HCT116 (cell line): ENCODE measurements at regions not wholly inside any gene's neighbourhood (a gene's known extent, or its start where the extent isn't known, plus 50 kb on each side); places are given as distances from the start of the nearest gene placed in this dataset.
"Not testable (repeated sequence)": the region's sequence is repeated elsewhere in the genome, so short reads cannot be mapped to it uniquely, and the experiment has no call there.

Source experiments
- ATAC-seq: fragments of 200-7000 bp; cut with Tn5 transposase; 2 replicates; pipeline ENCODE4 v1.9.1; 2020; ENCODE audit warnings: mild to moderate bottlenecking, moderate library complexity
- BruUV-seq: library from RNA; stranded (reverse); fragments of 400-500 nt; replicated peaks from 2 replicates; lab custom pipeline; 2021; lab: Mats Ljungman, UMichigan
- CTCF ChIA-PET: fragments of 300-600 bp; sonication (Branson Sonifier 250); formaldehyde crosslinking; loops from one replicate; lab custom pipeline; 2021; ENCODE audit warnings: antibody characterized with exemption; lab: Charles Lee
- POLR2A ChIA-PET: fragments of 300-600, 350-600 bp; sonication (Branson Sonifier 250); formaldehyde crosslinking; loops from one replicate; lab custom pipeline; 2021; ENCODE audit warnings: antibody characterized with exemption; lab: Charles Lee
- RAD21 ChIA-PET, 2 experiments: fragments of 300-600 bp; sonication (Branson Sonifier 250); formaldehyde crosslinking; loops; one replicate each; lab custom pipeline; 2023; ENCODE audit warnings: low total read pairs in 2 of 2; ENCODE audit not compliant: uncharacterized antibody in 2 of 2, unreplicated experiment in 2 of 2, low non-redundant PET in 1 of 2; lab: Charles Lee
- DNase-seq: peaks from one replicate; pipeline ENCODE4 v3.0.0-alpha.2; 2010; ENCODE audit warnings: low read depth, low spot score
- H2AFZ ChIP-seq: fragments of 200-600 bp; shearing (Covaris generic), sonication (generic); 2 replicates; pipeline ENCODE4 v1.6.1; 2017; ENCODE audit warnings: low read depth, mixed run types, mixed read lengths, antibody characterized with exemption, low read length; ENCODE audit not compliant: poor library complexity, severe bottlenecking
- H3K27ac ChIP-seq: 2 replicates; pipeline ENCODE4 v1.5.1; 2012; ENCODE audit warnings: low read depth, low read length
- H3K27me3 ChIP-seq: fragments of 200-600 bp; sonication (generic); 2 replicates; pipeline ENCODE4 v1.6.1; 2016; ENCODE audit warnings: mixed run types, low read length, mixed read lengths; ENCODE audit not compliant: insufficient read depth
- H3K36me3 ChIP-seq, 2 experiments: fragments of 200-500 bp in 1 of 2; fragments of 200-600 bp in 1 of 2; sonication (Bioruptor generic) in 1 of 2; sonication (generic) in 1 of 2; 2 replicates each; pipeline versions ENCODE4 v1.5.1 to v1.6.1; 2014 to 2016; ENCODE audit warnings: low read length in 2 of 2, inconsistent platforms in 1 of 2, mixed read lengths in 1 of 2, mixed run types in 1 of 2; ENCODE audit not compliant: insufficient read depth in 2 of 2, control insufficient read depth in 1 of 2
- H3K4me1 ChIP-seq, 2 experiments: fragments of 200-600 bp in 1 of 2; sonication (generic) in 1 of 2; 2 replicates each; pipeline versions ENCODE4 v1.5.1 to v1.6.1; 2012 to 2017; ENCODE audit warnings: low read length in 2 of 2, inconsistent platforms in 1 of 2, mild to moderate bottlenecking in 1 of 2, mixed read lengths in 1 of 2, mixed run types in 1 of 2, moderate library complexity in 1 of 2; ENCODE audit not compliant: insufficient read depth in 2 of 2, control insufficient read depth in 1 of 2
- H3K4me2 ChIP-seq: fragments of 200-600 bp; sonication (generic); 2 replicates; pipeline ENCODE4 v1.6.1; 2017; ENCODE audit warnings: mixed run types, low read length, mixed read lengths
- H3K4me3 ChIP-seq, 2 experiments: fragments of 200-600 bp in 1 of 2; sonication (generic) in 1 of 2; replicated peaks in 1 of 2; 2 replicates each; pipeline ENCODE4 v1.5.1; 2011 to 2016; ENCODE audit warnings: low read length in 2 of 2, control low read depth in 1 of 2, low read depth in 1 of 2, mild to moderate bottlenecking in 1 of 2, mixed read lengths in 1 of 2, mixed run types in 1 of 2
- H3K79me2 ChIP-seq: fragments of 200-600 bp; sonication (generic); 2 replicates; pipeline ENCODE4 v1.6.1; 2017; ENCODE audit warnings: mild to moderate bottlenecking, mixed run types, low read length, moderate library complexity, mixed read lengths; ENCODE audit not compliant: insufficient read depth
- H3K9ac ChIP-seq: fragments of 200-600 bp; sonication (generic); 2 replicates; pipeline ENCODE4 v1.6.1; 2016; ENCODE audit warnings: low read length, mixed read lengths
- H3K9me2 ChIP-seq: fragments of 200-600 bp; sonication (generic), shearing (Covaris generic); 2 replicates; pipeline ENCODE4 v1.6.1; 2017; ENCODE audit warnings: mixed run types, mild to moderate bottlenecking, moderate library complexity; ENCODE audit not compliant: insufficient read depth
- H3K9me3 ChIP-seq, 2 experiments: fragments of 200-500 bp in 1 of 2; fragments of 200-600 bp in 1 of 2; sonication (Bioruptor generic) in 1 of 2; sonication (generic) in 1 of 2; 2 replicates each; pipeline ENCODE4 v1.6.1; 2014 to 2017; ENCODE audit warnings: low read length in 2 of 2, mixed read lengths in 2 of 2, inconsistent platforms in 1 of 2, low read depth in 1 of 2, mild to moderate bottlenecking in 1 of 2, mixed run types in 1 of 2, moderate library complexity in 1 of 2; ENCODE audit not compliant: control insufficient read depth in 1 of 2, insufficient read depth in 1 of 2
- H4K20me1 ChIP-seq: fragments of 200-600 bp; sonication (generic), shearing (Covaris generic); 2 replicates; pipeline ENCODE4 v1.6.1; 2017; ENCODE audit warnings: mixed run types, mild to moderate bottlenecking, moderate library complexity; ENCODE audit not compliant: insufficient read depth
- CEBPB ChIP-seq: IDR thresholded peaks from 2 replicates; pipeline ENCODE4 v1.6.1; 2012; ENCODE audit warnings: low read depth
- EGR1 ChIP-seq: IDR thresholded peaks from 2 replicates; pipeline ENCODE4 v1.6.1; 2012; ENCODE audit warnings: low read depth
- ELF1 ChIP-seq: IDR thresholded peaks from 2 replicates; pipeline ENCODE4 v1.6.1; 2012; ENCODE audit warnings: low read depth, borderline replicate concordance
- JUND ChIP-seq: IDR thresholded peaks from 2 replicates; pipeline ENCODE4 v1.6.1; 2012
- POLR2A ChIP-seq: IDR thresholded peaks from 2 replicates; pipeline ENCODE4 v1.7.0; 2011; ENCODE audit warnings: borderline replicate concordance; ENCODE audit not compliant: insufficient read depth, insufficient read length; ENCODE audit errors: extremely low read depth
- YY1 ChIP-seq: IDR thresholded peaks from 2 replicates; pipeline ENCODE4 v1.6.1; 2011; ENCODE audit warnings: low read length, low read depth, moderate library complexity, mild to moderate bottlenecking; ENCODE audit not compliant: insufficient replicate concordance; ENCODE audit errors: extremely low read depth
- ZBTB33 ChIP-seq: IDR thresholded peaks from 2 replicates; pipeline ENCODE4 v1.6.1; 2011; ENCODE audit warnings: mild to moderate bottlenecking, low read length, moderate library complexity; ENCODE audit not compliant: insufficient replicate concordance; ENCODE audit errors: extremely low read depth
- intact Hi-C: fragments of 100-400 bp; cut with micrococcal nuclease; formaldehyde crosslinking; loops from 2 replicates; pipeline ENCODE4 v1.10.0; 2022

GRCh38 chr20:12093057-12093796 is 175.5 kb downstream of the BTBD3 start:
- RAD21 ChIA-PET, result no interaction called here

GRCh38 chr20:12093797-12094190 is 176.1 kb downstream of the BTBD3 start:
- H3K9ac ChIP-seq, BruUV-seq, RAD21 ChIA-PET, DNase-seq, H3K4me1 ChIP-seq, ATAC-seq, H3K4me3 ChIP-seq, CTCF ChIA-PET, intact Hi-C loops, H3K27ac ChIP-seq, H3K27me3 ChIP-seq, H3K36me3 ChIP-seq, POLR2A ChIA-PET, H3K9me2 ChIP-seq, H2AFZ ChIP-seq, H3K4me2 ChIP-seq, H4K20me1 ChIP-seq, H3K79me2 ChIP-seq: not testable (repeated sequence)
- H3K9me3 ChIP-seq, result peaks cover 0 to 23% of the 10 kb centered on the region in 2 experiments; a peak in 2 of 4 replicates

More at GRCh38 chr20:12093057-12093796, 175.5 kb downstream of the BTBD3 start:
- Histone ChIP-seq H3K9ac (no peak overlapping the region), H3K4me1 (no peaks in the 10 kb centered on the region), H3K36me3 (no peaks in the 10 kb centered on the region), H3K27me3 (no peaks in the 10 kb centered on the region), H3K4me2 (no peak overlapping the region), H2AFZ (no peak overlapping the region), H3K9me3 (peaks cover 0 to 18% of the 10 kb centered on the region in 2 experiments; a peak in 2 of 4 replicates), H4K20me1 (no peaks in the 10 kb centered on the region), H3K9me2 (no peaks in the 10 kb centered on the region), H3K79me2 (no peaks in the 10 kb centered on the region), H3K27ac (no peak overlapping the region), H3K4me3 (no peak overlapping the region)
- BruUV-seq, result no TSS peak
- ATAC-seq, result no peak
- ChIA-PET CTCF (no interaction called here), POLR2A (no interaction called here)
- no peak for DNase-seq
- intact Hi-C loops, result no loop called here
- TF ChIP-seq JUND (no peak), POLR2A (no peak), EGR1 (no peak), CEBPB (no peak), ELF1 (no peak), ZBTB33 (no peak), YY1 (no peak)
